Stimulated activated CD8-positive, alpha-beta memory T cell treated with anti-CD3 and anti-CD28 coated beads, Interleukin-4, amount 100 ng/mL, for 4 hours (primary cell): ENCODE measurements at regions not wholly inside any gene's neighbourhood (a gene's known extent, or its start where the extent isn't known, plus 50 kb on each side); places are given as distances from the start of the nearest gene placed in this dataset.

Experiments
- DNase-seq, 2 donors: peaks; one replicate each; pipeline ENCODE4 v3.0.0-alpha.2; 2020; ENCODE audit warnings: low read depth in 2 of 2, low spot score in 1 of 2

- no peak for DNase-seq
Measured at GRCh38 chr2:120986898-120987650, 251.4 kb downstream of the GLI2 start.

- no peak for DNase-seq
Measured at GRCh38 chr2:120988051-120988699, 252.5 kb downstream of the GLI2 start.

- no peak for DNase-seq
Measured at GRCh38 chr2:120988700-120989511, 253.2 kb downstream of the GLI2 start.

GRCh38 chr2:120989512-120990441 lies 254.1 kb downstream of the GLI2 start:
- DNase-seq: no peak

- no peak for DNase-seq
Measured at GRCh38 chr2:120990451-120990871, 254.8 kb downstream of the GLI2 start.

- DNase-seq: no peak
Measured at GRCh38 chr2:120991441-120991840, 255.8 kb downstream of the GLI2 start.

- no peak for DNase-seq
Measured at GRCh38 chr2:120992791-120993555, 257.3 kb downstream of the GLI2 start.

- DNase-seq: no peak
Measured at GRCh38 chr2:120993661-120994060, 258.0 kb downstream of the GLI2 start.

- DNase-seq: no peak
Measured at GRCh38 chr2:120994301-120994995, 258.8 kb downstream of the GLI2 start.

GRCh38 chr2:120995152-120995551 lies 259.5 kb downstream of the GLI2 start:
- no peak for DNase-seq

- no peak for DNase-seq
Measured at GRCh38 chr2:120995656-120996190, 260.1 kb downstream of the GLI2 start.

- DNase-seq: no peak
Measured at GRCh38 chr2:120999377-121000097, 263.9 kb downstream of the GLI2 start.

- no peak for DNase-seq
Measured at GRCh38 chr2:121000804-121001203, 265.1 kb downstream of the GLI2 start.

- DNase-seq: no peak
Measured at GRCh38 chr2:121001641-121002040, 266.0 kb downstream of the GLI2 start.

- DNase-seq: no peak
Measured at GRCh38 chr2:121002597-121002996, 266.9 kb downstream of the GLI2 start.

GRCh38 chr2:121003391-121003790 lies 267.7 kb downstream of the GLI2 start:
- no peak for DNase-seq

- no peak for DNase-seq
Measured at GRCh38 chr2:121004359-121004758, 268.7 kb downstream of the GLI2 start.

GRCh38 chr2:121004950-121005349 lies 269.3 kb downstream of the GLI2 start:
- no peak for DNase-seq

- DNase-seq: no peak
Measured at GRCh38 chr2:121005453-121005852, 269.8 kb downstream of the GLI2 start.
